Neural cell (in vitro differentiated cells): ENCODE measurements at regions not wholly inside any gene's neighbourhood (a gene's known extent, or its start where the extent isn't known, plus 50 kb on each side); places are given as distances from the start of the nearest gene placed in this dataset.

Experiments
- H2AFZ ChIP-seq: fragments of 200-600, 300-800 bp; sonication (generic), shearing (Covaris generic); 2 replicates; pipeline ENCODE4 v1.6.0; 2014; ENCODE audit warnings: low read depth, mild to moderate bottlenecking, antibody characterized with exemption, low read length, moderate library complexity
- H3F3A ChIP-seq: fragments of 200-600 bp; shearing (Covaris generic); 2 replicates; pipeline ENCODE4 v1.6.1; 2016; ENCODE audit warnings: mild to moderate bottlenecking, moderate library complexity, mixed read lengths, antibody characterized with exemption, low read length; ENCODE audit not compliant: insufficient read depth, poor library complexity, severe bottlenecking
- H3K27ac ChIP-seq: fragments of 200-600, 300-800 bp; sonication (generic), shearing (Covaris generic); 2 replicates; pipeline ENCODE4 v1.5.1; 2014; ENCODE audit warnings: mild to moderate bottlenecking, low read length, moderate library complexity
- H3K27me3 ChIP-seq: fragments of 300-800, 200-600 bp; sonication (generic), shearing (Covaris generic); 2 replicates; pipeline ENCODE4 v1.6.0; 2014; ENCODE audit warnings: mild to moderate bottlenecking, low read depth, low read length, moderate library complexity; ENCODE audit not compliant: insufficient read depth
- H3K36me3 ChIP-seq: fragments of 300-800, 200-600 bp; sonication (generic), shearing (Covaris generic); 2 replicates; pipeline ENCODE4 v1.5.1; 2014; ENCODE audit warnings: mild to moderate bottlenecking, antibody characterized with exemption, low read length, moderate library complexity; ENCODE audit not compliant: insufficient read depth
- H3K4me2 ChIP-seq: fragments of 300-800, 200-600 bp; sonication (generic), shearing (Covaris generic); 2 replicates; pipeline ENCODE4 v1.6.0; 2014; ENCODE audit warnings: mild to moderate bottlenecking, low read length
- H3K4me3 ChIP-seq: fragments of 300-800, 200-600 bp; sonication (generic), shearing (Covaris generic); 2 replicates; pipeline ENCODE4 v1.5.1; 2014; ENCODE audit warnings: mild to moderate bottlenecking, low read length, moderate library complexity
- H3K79me2 ChIP-seq: fragments of 200-600 bp; shearing (Covaris generic); replicated peaks from 2 replicates; pipeline ENCODE4 v1.6.0; 2014; ENCODE audit warnings: mild to moderate bottlenecking, low read length, moderate library complexity; ENCODE audit not compliant: insufficient read depth
- H3K9ac ChIP-seq: fragments of 300-800, 200-600 bp; sonication (generic), shearing (Covaris generic); 2 replicates; pipeline ENCODE4 v1.6.1; 2016; ENCODE audit warnings: mild to moderate bottlenecking, low read length, mixed read lengths
- H3K9me2 ChIP-seq: fragments of 200-600 bp; shearing (Covaris generic); 2 replicates; pipeline ENCODE4 v1.6.1; 2016; ENCODE audit warnings: mild to moderate bottlenecking, low read length, mixed read lengths; ENCODE audit not compliant: insufficient read depth
- H3K9me3 ChIP-seq: fragments of 200-600, 300-800 bp; sonication (generic), shearing (Covaris generic); 2 replicates; pipeline ENCODE4 v1.6.1; 2016; ENCODE audit warnings: mild to moderate bottlenecking, mixed run types, low read length, moderate library complexity, mixed read lengths
- H4K20me1 ChIP-seq: fragments of 200-600 bp; shearing (Covaris generic); 2 replicates; pipeline ENCODE4 v1.6.1; 2016; ENCODE audit warnings: mild to moderate bottlenecking, mixed run types; ENCODE audit not compliant: insufficient read depth
- EP300 ChIP-seq: fragments of 450-650 bp; conservative IDR thresholded peaks from 2 replicates; pipeline ENCODE4 v1.6.1; 2014; ENCODE audit warnings: antibody characterized with exemption, mild to moderate bottlenecking, moderate library complexity; ENCODE audit not compliant: poor library complexity, severe bottlenecking
- EZH2 ChIP-seq: fragments of 200-600, 300-800 bp; shearing (Covaris generic), sonication (generic); IDR thresholded peaks from 2 replicates; pipeline ENCODE4 v1.6.1; 2014; ENCODE audit warnings: antibody characterized with exemption, low read length, borderline replicate concordance, mild to moderate bottlenecking; ENCODE audit not compliant: insufficient read depth, poor library complexity, severe bottlenecking
- MXI1 ChIP-seq: fragments of 450-650 bp; conservative IDR thresholded peaks from 2 replicates; pipeline ENCODE4 v1.6.1; 2014; ENCODE audit warnings: antibody characterized with exemption, mild to moderate bottlenecking; ENCODE audit not compliant: poor library complexity, severe bottlenecking
- POLR2AphosphoS5 ChIP-seq: IDR thresholded peaks from 2 replicates; pipeline ENCODE4 v1.6.1; 2012
- RAD21 ChIP-seq: fragments of 450-650 bp; conservative IDR thresholded peaks from 2 replicates; pipeline ENCODE4 v1.6.1; 2014; ENCODE audit warnings: antibody characterized with exemption, mild to moderate bottlenecking, moderate library complexity
- REST ChIP-seq: IDR thresholded peaks from 2 replicates; pipeline ENCODE4 v1.6.1; 2012; ENCODE audit warnings: borderline replicate concordance
- SMC3 ChIP-seq: fragments of 450-650 bp; conservative IDR thresholded peaks from 2 replicates; pipeline ENCODE4 v1.6.1; 2014; ENCODE audit warnings: antibody characterized with exemption, mild to moderate bottlenecking, moderate library complexity; ENCODE audit not compliant: poor library complexity
- TAF1 ChIP-seq: IDR thresholded peaks from 2 replicates; pipeline ENCODE4 v1.6.1; 2012; ENCODE audit warnings: low read depth
- TF ChIP-seq, protein P1 (sequence below): fragments of 450-650 bp; IDR thresholded peaks from 2 replicates; pipeline ENCODE4 v1.5.1; 2014; ENCODE audit warnings: antibody characterized with exemption, mild to moderate bottlenecking, moderate library complexity; ENCODE audit not compliant: poor library complexity, severe bottlenecking

DNA sequence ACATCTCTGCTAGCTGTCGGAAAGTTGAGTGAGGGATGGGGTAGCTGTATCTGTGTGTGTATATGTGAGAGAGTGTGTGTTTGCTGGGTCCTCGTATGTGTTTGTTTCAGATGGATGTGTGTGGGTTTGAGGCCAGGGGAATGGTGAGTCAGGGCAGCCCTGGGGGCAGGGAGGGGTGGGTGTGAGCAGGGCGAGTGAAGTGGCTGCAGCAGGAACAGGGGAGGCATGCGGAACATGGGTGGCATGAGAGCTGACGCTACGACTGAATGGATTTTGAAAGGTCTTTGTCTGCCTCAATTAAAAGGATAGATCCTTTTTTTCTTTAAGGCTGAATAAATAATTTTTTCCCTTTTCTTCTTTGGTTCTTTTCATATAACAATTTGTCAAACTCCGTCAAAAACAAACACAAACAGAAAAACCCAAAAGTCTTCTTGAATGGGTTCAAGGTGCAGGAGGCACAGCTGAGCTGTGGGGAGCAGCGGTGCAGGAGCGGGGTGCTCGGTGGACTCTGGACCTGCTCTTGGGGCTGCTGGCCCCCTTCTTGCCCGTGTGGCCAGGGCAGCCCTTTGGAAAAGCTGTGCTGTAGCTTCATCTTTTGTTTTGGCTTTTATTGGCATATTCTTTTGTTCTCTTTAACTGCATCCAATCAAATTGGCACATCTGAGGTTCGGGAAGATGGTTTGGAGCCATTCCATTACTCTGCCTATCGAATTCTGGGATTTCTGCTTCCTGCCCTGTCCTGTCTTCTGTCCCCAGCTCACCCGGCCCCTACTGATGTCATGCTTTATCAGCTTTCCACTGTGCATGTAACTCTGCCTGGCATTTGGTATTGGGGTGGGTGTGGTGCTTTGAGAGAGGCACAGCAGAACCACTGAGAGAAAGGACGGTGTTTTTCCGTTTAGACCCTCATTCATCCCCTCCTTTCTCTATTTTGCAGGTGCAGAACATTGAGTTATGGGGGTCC is 80.1 kb downstream of the ADAMTS15 start:
- no peak overlapping the region for H3K9ac ChIP-seq
- H3K79me2 ChIP-seq: no peaks in the 10 kb centered on the region
- H3K27me3 ChIP-seq: no peaks in the 10 kb centered on the region
- no peaks in the 10 kb centered on the region for H3F3A ChIP-seq
- no peaks in the 10 kb centered on the region for H3K9me2 ChIP-seq
- no peak overlapping the region for H3K4me2 ChIP-seq
- no peak overlapping the region for H3K27ac ChIP-seq
- H3K36me3 ChIP-seq: no peaks in the 10 kb centered on the region
- H3K9me3 ChIP-seq: no peaks in the 10 kb centered on the region
- no peak for TF ChIP-seq MXI1
- TF ChIP-seq RAD21: no peak
- no peak for TF ChIP-seq POLR2AphosphoS5
- no peak for TF ChIP-seq EZH2
- no peak overlapping the region for H3K4me3 ChIP-seq
- H4K20me1 ChIP-seq: no peaks in the 10 kb centered on the region
- H2AFZ ChIP-seq: no peak overlapping the region

GRCh38 chr11:130529366-130529765 is 80.9 kb downstream of the ADAMTS15 start:
- H3K27me3 ChIP-seq: no peaks in the 10 kb centered on the region
- H3K4me2 ChIP-seq: no peak overlapping the region
- TF ChIP-seq POLR2AphosphoS5 (no peak), SMC3 (no peak), RAD21 (no peak), MXI1 (no peak), EP300 (no peak), EZH2 (no peak), REST (no peak), TAF1 (no peak)
- TF ChIP-seq, protein P1, sequence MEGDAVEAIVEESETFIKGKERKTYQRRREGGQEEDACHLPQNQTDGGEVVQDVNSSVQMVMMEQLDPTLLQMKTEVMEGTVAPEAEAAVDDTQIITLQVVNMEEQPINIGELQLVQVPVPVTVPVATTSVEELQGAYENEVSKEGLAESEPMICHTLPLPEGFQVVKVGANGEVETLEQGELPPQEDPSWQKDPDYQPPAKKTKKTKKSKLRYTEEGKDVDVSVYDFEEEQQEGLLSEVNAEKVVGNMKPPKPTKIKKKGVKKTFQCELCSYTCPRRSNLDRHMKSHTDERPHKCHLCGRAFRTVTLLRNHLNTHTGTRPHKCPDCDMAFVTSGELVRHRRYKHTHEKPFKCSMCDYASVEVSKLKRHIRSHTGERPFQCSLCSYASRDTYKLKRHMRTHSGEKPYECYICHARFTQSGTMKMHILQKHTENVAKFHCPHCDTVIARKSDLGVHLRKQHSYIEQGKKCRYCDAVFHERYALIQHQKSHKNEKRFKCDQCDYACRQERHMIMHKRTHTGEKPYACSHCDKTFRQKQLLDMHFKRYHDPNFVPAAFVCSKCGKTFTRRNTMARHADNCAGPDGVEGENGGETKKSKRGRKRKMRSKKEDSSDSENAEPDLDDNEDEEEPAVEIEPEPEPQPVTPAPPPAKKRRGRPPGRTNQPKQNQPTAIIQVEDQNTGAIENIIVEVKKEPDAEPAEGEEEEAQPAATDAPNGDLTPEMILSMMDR: no peak
- no peak overlapping the region for H2AFZ ChIP-seq
- no peaks in the 10 kb centered on the region for H3K9me2 ChIP-seq
- no peaks in the 10 kb centered on the region for H3K36me3 ChIP-seq
- no peaks in the 10 kb centered on the region for H4K20me1 ChIP-seq
- no peaks in the 10 kb centered on the region for H3F3A ChIP-seq
- no peaks in the 10 kb centered on the region for H3K79me2 ChIP-seq
- H3K4me3 ChIP-seq: no peak overlapping the region
- H3K9me3 ChIP-seq: no peaks in the 10 kb centered on the region
- H3K9ac ChIP-seq: no peak overlapping the region
- H3K27ac ChIP-seq: no peak overlapping the region
